BLaER1 treated with 17β-estradiol and CSF1 and Interleukin-3, amounts not matched to agents 10 nM and 100 nM (cell line): ENCODE measurements at regions not wholly inside any gene's neighbourhood (a gene's known extent, or its start where the extent isn't known, plus 50 kb on each side); places are given as distances from the start of the nearest gene placed in this dataset.

ENCODE experiments used
- H3K27ac ChIP-seq, 11 experiments: shearing (Covaris generic); formaldehyde crosslinking; 2 replicates each; pipeline ENCODE4 v1.8.1; 2022
- H3K27me3 ChIP-seq, 11 experiments: shearing (Covaris generic); formaldehyde crosslinking; 2 replicates each; pipeline ENCODE4 v1.8.1; 2022
- H3K36me3 ChIP-seq, 11 experiments: shearing (Covaris generic); formaldehyde crosslinking; 2 replicates each; pipeline ENCODE4 v1.8.1; 2022
- H3K4me1 ChIP-seq, 10 experiments: shearing (Covaris generic); formaldehyde crosslinking; 2 replicates each; pipeline ENCODE4 v1.8.1; 2022
- H3K4me2 ChIP-seq, 11 experiments: shearing (Covaris generic); formaldehyde crosslinking; 2 replicates each; pipeline ENCODE4 v1.8.1; 2022
- H3K4me3 ChIP-seq, 10 experiments: shearing (Covaris generic); formaldehyde crosslinking; 2 replicates each; pipeline ENCODE4 v1.8.1; 2022
- H3K9ac ChIP-seq, 11 experiments: shearing (Covaris generic); formaldehyde crosslinking; 2 replicates each; pipeline ENCODE4 v1.8.1; 2022
- H3K9me3 ChIP-seq, 11 experiments: shearing (Covaris generic); formaldehyde crosslinking; replicated peaks in 1 of 11; 2 replicates each; pipeline ENCODE4 v1.8.1; 2022
- H4K20me1 ChIP-seq, 11 experiments: shearing (Covaris generic); formaldehyde crosslinking; 2 replicates each; pipeline ENCODE4 v1.8.1; 2022
- Cebpa-rat ChIP-seq, 11 experiments: shearing (Covaris generic); IDR thresholded peaks; 2 replicates each; pipeline ENCODE4 v1.8.1; 2022

DNA sequence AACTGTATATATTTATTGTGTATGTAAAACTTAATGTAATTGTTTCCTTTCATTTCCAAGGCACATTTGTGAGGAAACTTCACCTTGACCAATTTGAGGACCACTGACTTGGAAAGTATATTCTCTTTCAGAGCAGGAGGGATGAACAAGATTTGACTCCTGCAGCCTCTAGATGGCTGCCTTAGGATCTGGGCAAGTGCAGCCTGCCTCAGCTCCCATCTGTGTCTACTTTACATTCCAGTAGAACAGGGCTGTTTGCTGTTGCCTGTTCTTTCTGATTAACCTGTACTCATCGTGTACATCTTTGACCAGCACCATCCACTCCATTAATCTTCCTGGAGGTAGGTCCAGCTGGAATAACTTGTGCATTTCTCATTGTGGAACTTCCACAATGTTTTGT lies 312.8 kb downstream of the HLX start:
- H3K9me3 ChIP-seq: peaks cover 8 to 26% (median 12%) of the 10 kb centered on the region in 11 experiments
- no peak for TF ChIP-seq Cebpa-rat (IDR thresholded peaks at IDR 0.05)
- H3K27me3 ChIP-seq: no peaks in the 10 kb centered on the region
- no peak overlapping the region for H3K27ac ChIP-seq
- no peaks in the 10 kb centered on the region for H4K20me1 ChIP-seq
- H3K9ac ChIP-seq: no peak overlapping the region
- no peak overlapping the region for H3K4me3 ChIP-seq
- H3K4me1 ChIP-seq: peaks cover 0 to 16% (median 0%) of the 10 kb centered on the region in 10 experiments; a peak in 3 of 20 replicates
- H3K4me2 ChIP-seq: no peak overlapping the region
- H3K36me3 ChIP-seq: peaks cover 0 to 8% (median 0%) of the 10 kb centered on the region in 11 experiments; a peak in 1 of 22 replicates

DNA sequence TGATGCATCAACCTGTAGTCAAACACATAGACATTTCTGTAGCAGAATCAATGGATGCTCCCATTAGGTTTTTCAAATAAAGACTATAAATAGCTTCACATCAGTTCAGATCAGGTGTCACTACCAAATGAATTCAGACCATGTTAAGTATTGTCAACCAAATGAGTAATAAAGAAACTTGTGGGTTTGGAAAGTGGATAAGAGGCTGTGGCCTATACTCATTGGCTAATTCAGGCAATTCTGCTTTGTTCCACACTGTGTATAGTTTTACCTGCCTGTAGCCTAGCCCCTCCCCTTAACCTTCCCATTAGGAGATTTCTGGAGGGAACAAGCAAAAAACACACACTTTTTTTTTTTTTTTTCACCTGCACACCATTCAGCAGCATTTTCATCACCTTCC lies 321.2 kb downstream of the HLX start:
- H4K20me1 ChIP-seq: no peaks in the 10 kb centered on the region
- H3K27ac ChIP-seq: no peak overlapping the region
- H3K9ac ChIP-seq: no peak overlapping the region
- H3K4me2 ChIP-seq: no peak overlapping the region
- H3K9me3 ChIP-seq: peaks cover 19 to 42% (median 27%) of the 10 kb centered on the region in 11 experiments
- no peak for TF ChIP-seq Cebpa-rat (IDR thresholded peaks at IDR 0.05)
- H3K36me3 ChIP-seq: peaks cover 0 to 8% (median 0%) of the 10 kb centered on the region in 11 experiments; a peak in 1 of 22 replicates
- H3K27me3 ChIP-seq: no peaks in the 10 kb centered on the region
- peaks cover 0 to 23% (median 0%) of the 10 kb centered on the region in 10 experiments; a peak in 8 of 20 replicates for H3K4me1 ChIP-seq
- H3K4me3 ChIP-seq: no peak overlapping the region

DNA sequence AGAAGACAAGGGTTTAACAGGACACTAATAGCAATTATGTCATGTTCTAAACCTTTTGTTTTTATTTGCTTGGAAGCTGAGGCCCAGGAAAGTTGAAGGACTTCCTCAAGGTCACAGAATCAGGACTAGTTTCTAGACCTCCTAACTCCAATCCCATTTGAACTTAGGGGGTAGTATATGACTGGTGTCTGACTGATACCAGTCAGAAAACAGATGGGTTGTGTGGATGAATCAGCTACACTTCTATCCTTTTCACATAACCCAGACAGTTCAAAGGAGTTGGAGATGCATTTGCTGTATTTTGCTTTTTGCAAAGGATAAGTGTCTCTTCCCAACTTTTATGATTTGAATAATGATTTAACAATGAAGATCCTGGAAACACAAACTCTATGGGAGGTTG lies 322.5 kb downstream of the HLX start:
- no peak overlapping the region for H3K27ac ChIP-seq
- no peaks in the 10 kb centered on the region for H3K27me3 ChIP-seq
- no peak overlapping the region for H3K4me3 ChIP-seq
- no peak overlapping the region; a peak in 1 of 22 replicates for H3K4me2 ChIP-seq
- TF ChIP-seq Cebpa-rat (IDR thresholded peaks at IDR 0.05): no peak
- H3K4me1 ChIP-seq: peaks cover 0 to 23% (median 0%) of the 10 kb centered on the region in 10 experiments; a peak in 8 of 20 replicates
- no peak overlapping the region for H3K9ac ChIP-seq
- H3K36me3 ChIP-seq: no peaks in the 10 kb centered on the region; a peak in 1 of 22 replicates
- H3K9me3 ChIP-seq: peaks cover 14 to 29% (median 19%) of the 10 kb centered on the region in 11 experiments
- H4K20me1 ChIP-seq: no peaks in the 10 kb centered on the region

DNA sequence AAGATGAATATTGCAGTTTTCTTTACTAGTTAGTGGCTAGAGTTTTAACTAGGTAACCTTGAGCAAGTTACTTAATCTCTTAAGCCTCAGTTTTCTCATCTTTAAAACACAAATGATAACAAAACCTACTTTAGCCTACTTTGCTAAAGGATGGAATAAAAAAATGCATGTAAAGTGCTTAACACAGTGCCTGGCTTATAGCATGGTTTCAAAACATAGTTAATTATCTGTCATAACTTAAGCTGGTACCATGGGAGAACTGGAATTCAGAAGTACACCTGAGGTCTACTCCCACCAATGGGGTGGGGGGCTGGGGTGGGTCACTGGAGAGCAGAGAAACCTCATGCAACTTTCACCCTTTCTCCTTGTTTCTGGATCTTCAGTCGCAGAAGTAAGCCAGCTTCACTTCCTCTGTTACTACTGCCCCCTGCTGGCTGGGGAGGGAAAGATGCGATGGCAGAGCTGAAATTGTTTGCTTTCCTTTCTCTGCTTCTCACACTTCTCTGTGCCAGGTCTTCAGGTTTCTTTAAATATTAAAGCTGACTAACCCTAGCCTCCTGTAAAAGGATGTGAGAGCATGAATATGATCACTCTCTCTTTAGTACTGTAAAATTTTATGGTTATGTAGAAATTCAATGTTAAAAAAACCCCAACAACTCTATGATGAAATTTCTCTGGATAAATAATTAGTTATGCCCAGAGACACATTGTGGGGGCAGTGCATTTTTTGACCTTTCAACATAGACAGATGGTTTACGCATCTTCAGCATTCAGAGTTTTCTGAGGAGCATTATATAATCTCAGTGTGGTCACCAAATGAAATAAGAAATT lies 324.2 kb downstream of the HLX start:
- peaks cover under 1 to 26% (median 3%) of the 10 kb centered on the region in 11 experiments; a peak in 15 of 22 replicates for H3K9me3 ChIP-seq
- H4K20me1 ChIP-seq: no peaks in the 10 kb centered on the region
- peaks cover 0 to 23% (median 0%) of the 10 kb centered on the region in 10 experiments; a peak in 8 of 20 replicates for H3K4me1 ChIP-seq
- H3K9ac ChIP-seq: peak overlapping the region in 3 of 11 experiments; percentile 19 to 30 (median 19); a peak in 2 of 22 replicates
- H3K27ac ChIP-seq: peak overlapping the region in 7 of 11 experiments; percentile 4 to 50 (median 31); a peak in 9 of 22 replicates
- H3K36me3 ChIP-seq: no peaks in the 10 kb centered on the region; a peak in 1 of 22 replicates
- H3K4me3 ChIP-seq: no peak overlapping the region
- peak overlapping the region in 2 of 11 experiments; percentile 37 to 51; a peak in 3 of 22 replicates for H3K4me2 ChIP-seq
- H3K27me3 ChIP-seq: no peaks in the 10 kb centered on the region
- no peak for TF ChIP-seq Cebpa-rat (IDR thresholded peaks at IDR 0.05)

DNA sequence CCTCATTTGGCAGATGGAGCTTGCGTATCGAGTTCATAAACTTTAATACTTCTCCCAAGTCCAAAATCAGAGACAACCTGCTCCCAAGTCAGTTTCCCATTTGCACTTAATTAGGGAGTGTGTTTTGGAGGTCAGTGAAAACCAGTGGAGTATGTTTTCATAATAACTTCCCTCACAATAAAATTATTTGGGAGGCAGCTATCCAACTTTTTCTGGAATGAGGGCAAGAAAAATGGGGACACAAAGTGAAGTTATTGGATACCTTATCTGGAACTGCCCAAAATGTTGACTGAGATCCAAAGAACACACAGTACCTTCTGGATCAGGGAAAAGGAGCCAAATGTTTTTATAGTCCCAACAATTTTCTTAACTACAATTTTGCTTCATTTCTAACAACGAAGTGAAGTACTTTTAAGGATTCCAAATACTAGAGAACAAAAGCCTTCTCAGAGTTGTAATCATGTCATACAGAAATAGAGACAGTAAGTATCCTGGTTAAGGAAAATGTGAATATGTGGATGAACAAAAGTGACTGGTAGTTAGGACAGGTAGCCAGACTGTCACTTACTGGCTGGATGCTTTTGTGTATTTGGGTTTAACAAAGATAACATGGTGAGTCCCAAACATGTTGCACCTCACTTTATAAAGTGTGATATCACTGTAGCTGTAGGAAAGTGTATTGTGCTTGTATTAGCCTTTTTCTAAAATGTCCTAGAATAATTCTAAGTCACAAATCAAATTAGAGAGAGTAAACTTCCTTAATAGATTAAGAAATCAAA lies 325.0 kb downstream of the HLX start:
- H3K27ac ChIP-seq: peak overlapping the region in 5 of 11 experiments; percentile 5 to 30 (median 15); a peak in 6 of 22 replicates

DNA sequence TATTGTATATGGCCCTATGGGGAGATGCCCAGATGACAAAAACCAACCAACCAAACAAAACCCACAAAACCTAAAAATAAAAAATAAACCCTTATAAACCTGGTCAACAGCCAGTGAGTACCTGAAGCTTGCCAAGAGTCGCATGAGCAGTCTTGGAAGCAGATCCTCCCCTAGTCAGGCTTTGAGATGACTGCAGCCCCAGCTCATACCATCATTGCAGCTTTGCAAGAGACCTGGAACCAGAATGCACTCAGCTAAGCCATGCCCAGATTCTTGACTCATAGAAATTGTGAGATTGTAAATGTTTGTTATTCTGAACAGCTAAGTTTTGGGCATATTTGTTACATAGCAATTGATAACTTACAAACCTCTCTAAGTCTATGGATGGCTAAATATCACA lies 326.8 kb downstream of the HLX start:
- Histone ChIP-seq H4K20me1 (no peaks in the 10 kb centered on the region), H3K4me2 (no peak overlapping the region), H3K4me3 (no peak overlapping the region), H3K36me3 (no peaks in the 10 kb centered on the region; a peak in 1 of 22 replicates), H3K4me1 (peaks cover 0 to 23% (median 0%) of the 10 kb centered on the region in 10 experiments; a peak in 8 of 20 replicates), H3K9ac (no peak overlapping the region), H3K27me3 (no peaks in the 10 kb centered on the region), H3K27ac (no peak overlapping the region), H3K9me3 (peaks cover 0 to 28% (median 11%) of the 10 kb centered on the region in 11 experiments; a peak in 10 of 22 replicates)
- no peak for TF ChIP-seq Cebpa-rat (IDR thresholded peaks at IDR 0.05)

More for the DNA sequence above, 325.0 kb downstream of the HLX start:
- Histone ChIP-seq H3K4me2 (peak overlapping the region in 2 of 11 experiments; percentile 31 to 35; a peak in 2 of 22 replicates), H3K4me3 (no peak overlapping the region), H3K27me3 (no peaks in the 10 kb centered on the region), H3K9me3 (peaks cover 0 to 24% (median 5%) of the 10 kb centered on the region in 11 experiments; a peak in 10 of 22 replicates), H3K9ac (peak overlapping the region in 2 of 11 experiments; percentile 19 to 30; a peak in 2 of 22 replicates), H3K36me3 (no peaks in the 10 kb centered on the region; a peak in 1 of 22 replicates), H3K4me1 (peaks cover 0 to 23% (median 0%) of the 10 kb centered on the region in 10 experiments; a peak in 8 of 20 replicates), H4K20me1 (no peaks in the 10 kb centered on the region)
- no peak for TF ChIP-seq Cebpa-rat (IDR thresholded peaks at IDR 0.05)

DNA sequence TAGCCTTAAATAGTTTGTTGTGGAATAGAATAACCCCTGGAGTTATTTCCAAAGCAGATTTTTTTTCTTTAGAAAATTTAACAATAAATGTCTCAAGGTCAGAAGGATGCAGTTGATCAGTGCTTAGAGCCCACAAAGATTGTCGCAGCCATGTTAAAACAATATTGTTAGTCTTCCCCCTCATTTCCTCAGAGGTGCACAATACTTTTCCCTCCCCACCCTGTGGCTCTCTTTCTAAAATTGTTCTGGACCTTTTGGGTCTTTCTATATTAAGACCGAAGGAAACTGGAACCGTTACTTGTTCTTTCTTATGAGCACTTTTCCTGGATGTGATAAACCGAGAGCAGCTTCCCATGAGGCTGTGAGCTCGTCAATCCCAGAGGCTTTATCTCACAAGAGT lies 333.7 kb downstream of the HLX start:
- Histone ChIP-seq H3K27me3 (no peaks in the 10 kb centered on the region), H4K20me1 (no peaks in the 10 kb centered on the region), H3K27ac (no peak overlapping the region), H3K36me3 (no peaks in the 10 kb centered on the region), H3K9ac (no peak overlapping the region), H3K4me3 (no peak overlapping the region), H3K4me2 (no peak overlapping the region), H3K9me3 (peaks cover 0 to 18% (median 11%) of the 10 kb centered on the region in 11 experiments; a peak in 10 of 22 replicates), H3K4me1 (peaks cover 7 to 16% (median 14%) of the 10 kb centered on the region in 10 experiments; a peak in 18 of 20 replicates)
- TF ChIP-seq Cebpa-rat (IDR thresholded peaks at IDR 0.05): no peak

DNA sequence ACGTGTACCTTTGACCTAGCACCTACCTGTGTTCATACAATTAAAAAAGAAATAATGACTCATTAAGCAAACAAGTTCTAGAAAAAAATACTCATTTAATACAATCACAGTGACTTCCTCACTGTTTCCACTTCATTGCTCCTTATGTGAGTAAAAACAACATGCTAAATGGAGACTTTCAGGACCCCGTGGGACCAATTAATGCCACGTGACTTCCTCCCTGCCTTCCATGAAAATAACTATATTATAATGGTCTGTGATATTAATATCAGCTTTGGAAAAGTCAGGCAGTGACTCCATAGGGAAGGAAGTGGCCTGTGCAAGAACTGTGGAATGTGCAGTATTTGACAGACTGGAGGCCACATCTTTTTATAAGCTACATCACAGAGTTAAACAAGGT lies 337.8 kb downstream of the HLX start:
- H3K4me1 ChIP-seq: peaks cover 7 to 16% (median 14%) of the 10 kb centered on the region in 10 experiments; a peak in 18 of 20 replicates
- peak overlapping the region; percentile 8 to 71 (median 49); a peak in 20 of 22 replicates for H3K4me2 ChIP-seq
- no peak for TF ChIP-seq Cebpa-rat (IDR thresholded peaks at IDR 0.05)
- no peaks in the 10 kb centered on the region for H3K27me3 ChIP-seq
- H3K36me3 ChIP-seq: no peaks in the 10 kb centered on the region
- H3K9me3 ChIP-seq: 0 out of 22 replicates have a peak, but pooled peaks cover 0 to 5% (median 0%) of the 10 kb centered on the region in 11 experiments
- H4K20me1 ChIP-seq: no peaks in the 10 kb centered on the region
- H3K9ac ChIP-seq: no peak overlapping the region
- H3K4me3 ChIP-seq: no peak overlapping the region
- no peak overlapping the region for H3K27ac ChIP-seq
